SK-N-SH treated with all-trans-retinoic acid at 6 μM for 48 hours (cell line): ENCODE measurements at regions not wholly inside any gene's neighbourhood (a gene's known extent, or its start where the extent isn't known, plus 50 kb on each side); places are given as distances from the start of the nearest gene placed in this dataset.

Experiments used
- ESRRG ChIP-seq: fragments of 250-450 bp; sonication (Bioruptor Pico); IDR thresholded peaks from 2 replicates; pipeline ENCODE4 v1.6.1; 2021; ENCODE audit warnings: mild to moderate bottlenecking
- OSR1 ChIP-seq: fragments of 250-450 bp; sonication (Bioruptor Pico); IDR thresholded peaks from 2 replicates; pipeline ENCODE4 v1.8.0; 2022; ENCODE audit warnings: moderate library complexity, mild to moderate bottlenecking, inconsistent platforms
- RARB ChIP-seq: fragments of 250-450 bp; sonication (Bioruptor Pico); IDR thresholded peaks from 2 replicates; pipeline ENCODE4 v1.8.0; 2021; ENCODE audit warnings: mild to moderate bottlenecking, moderate library complexity
- ZC3H10 ChIP-seq: fragments of 250-450 bp; sonication (Bioruptor Pico); IDR thresholded peaks from 2 replicates; pipeline ENCODE4 v1.5.1; 2021; ENCODE audit warnings: mild to moderate bottlenecking, moderate library complexity
- ZFP3 ChIP-seq: fragments of 250-450 bp; sonication (Bioruptor Pico); IDR thresholded peaks from 2 replicates; pipeline ENCODE4 v1.5.0; 2020; ENCODE audit warnings: mild to moderate bottlenecking, moderate library complexity
- ZFP30 ChIP-seq: fragments of 450-650 bp; formaldehyde crosslinking; IDR thresholded peaks from 2 replicates; pipeline ENCODE4 v1.5.0; 2022; ENCODE audit warnings: mild to moderate bottlenecking, moderate library complexity
- ZNF70 ChIP-seq: fragments of 450-650 bp; formaldehyde crosslinking; IDR thresholded peaks from 2 replicates; pipeline ENCODE4 v1.5.0; 2020; ENCODE audit warnings: mild to moderate bottlenecking, moderate library complexity
- ZNF8 ChIP-seq: fragments of 450-650 bp; formaldehyde crosslinking; IDR thresholded peaks from 2 replicates; pipeline ENCODE4 v1.5.0; 2020; ENCODE audit warnings: mild to moderate bottlenecking, moderate library complexity
- TF ChIP-seq, protein P1 (sequence below): fragments of 250-450 bp; sonication (Bioruptor Pico); IDR thresholded peaks from 2 replicates; pipeline ENCODE4 v1.5.1; 2021; ENCODE audit warnings: mild to moderate bottlenecking, moderate library complexity
- TF ChIP-seq, protein P2 (sequence below): fragments of 250-450 bp; sonication (Bioruptor Pico); IDR thresholded peaks from 2 replicates; pipeline ENCODE4 v1.5.1; 2020; ENCODE audit warnings: low read depth, mild to moderate bottlenecking, moderate library complexity
- TF ChIP-seq, protein P3 (sequence below): fragments of 250-450 bp; sonication (Bioruptor Pico); IDR thresholded peaks from 2 replicates; pipeline ENCODE4 v1.8.0; 2020; ENCODE audit warnings: mild to moderate bottlenecking, moderate library complexity, borderline replicate concordance

DNA sequence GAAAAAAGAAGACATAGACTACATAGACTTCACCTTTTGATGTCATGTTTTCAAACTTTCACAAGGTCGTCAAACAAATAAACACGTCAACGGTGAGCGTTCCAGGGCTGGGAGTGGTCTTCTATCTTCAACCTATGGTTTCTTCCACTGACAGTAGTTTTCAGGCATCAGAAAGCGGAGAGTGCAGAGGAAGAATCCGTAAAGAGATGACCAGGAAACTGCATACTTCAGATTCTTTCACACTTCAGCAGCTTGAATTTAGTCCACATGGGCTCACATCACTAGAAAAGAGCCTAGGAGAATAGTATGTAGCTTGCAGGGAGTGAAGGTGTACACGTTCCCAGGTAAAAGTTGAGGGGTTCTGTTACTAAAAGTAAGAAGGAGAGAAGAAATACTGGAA is 58.5 kb downstream of the NPY1R start:
- TF ChIP-seq ZNF8 (CRISPR knock-in tag) (no peak), ZC3H10 (CRISPR knock-in tag) (no peak), ZFP3 (no peak), RARB (CRISPR knock-in tag) (no peak), ESRRG (no peak), OSR1 (CRISPR knock-in tag) (no peak), ZFP30 (no peak), ZNF70 (no peak)
- TF ChIP-seq, protein P1, sequence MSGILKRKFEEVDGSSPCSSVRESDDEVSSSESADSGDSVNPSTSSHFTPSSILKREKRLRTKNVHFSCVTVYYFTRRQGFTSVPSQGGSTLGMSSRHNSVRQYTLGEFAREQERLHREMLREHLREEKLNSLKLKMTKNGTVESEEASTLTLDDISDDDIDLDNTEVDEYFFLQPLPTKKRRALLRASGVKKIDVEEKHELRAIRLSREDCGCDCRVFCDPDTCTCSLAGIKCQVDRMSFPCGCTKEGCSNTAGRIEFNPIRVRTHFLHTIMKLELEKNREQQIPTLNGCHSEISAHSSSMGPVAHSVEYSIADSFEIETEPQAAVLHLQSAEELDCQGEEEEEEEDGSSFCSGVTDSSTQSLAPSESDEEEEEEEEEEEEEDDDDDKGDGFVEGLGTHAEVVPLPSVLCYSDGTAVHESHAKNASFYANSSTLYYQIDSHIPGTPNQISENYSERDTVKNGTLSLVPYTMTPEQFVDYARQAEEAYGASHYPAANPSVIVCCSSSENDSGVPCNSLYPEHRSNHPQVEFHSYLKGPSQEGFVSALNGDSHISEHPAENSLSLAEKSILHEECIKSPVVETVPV (CRISPR knock-in tag) = no peak
- TF ChIP-seq, protein P2, sequence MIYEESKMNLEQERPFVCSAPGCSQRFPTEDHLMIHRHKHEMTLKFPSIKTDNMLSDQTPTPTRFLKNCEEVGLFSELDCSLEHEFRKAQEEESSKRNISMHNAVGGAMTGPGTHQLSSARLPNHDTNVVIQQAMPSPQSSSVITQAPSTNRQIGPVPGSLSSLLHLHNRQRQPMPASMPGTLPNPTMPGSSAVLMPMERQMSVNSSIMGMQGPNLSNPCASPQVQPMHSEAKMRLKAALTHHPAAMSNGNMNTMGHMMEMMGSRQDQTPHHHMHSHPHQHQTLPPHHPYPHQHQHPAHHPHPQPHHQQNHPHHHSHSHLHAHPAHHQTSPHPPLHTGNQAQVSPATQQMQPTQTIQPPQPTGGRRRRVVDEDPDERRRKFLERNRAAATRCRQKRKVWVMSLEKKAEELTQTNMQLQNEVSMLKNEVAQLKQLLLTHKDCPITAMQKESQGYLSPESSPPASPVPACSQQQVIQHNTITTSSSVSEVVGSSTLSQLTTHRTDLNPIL (CRISPR knock-in tag) = no peak
- TF ChIP-seq, protein P3, sequence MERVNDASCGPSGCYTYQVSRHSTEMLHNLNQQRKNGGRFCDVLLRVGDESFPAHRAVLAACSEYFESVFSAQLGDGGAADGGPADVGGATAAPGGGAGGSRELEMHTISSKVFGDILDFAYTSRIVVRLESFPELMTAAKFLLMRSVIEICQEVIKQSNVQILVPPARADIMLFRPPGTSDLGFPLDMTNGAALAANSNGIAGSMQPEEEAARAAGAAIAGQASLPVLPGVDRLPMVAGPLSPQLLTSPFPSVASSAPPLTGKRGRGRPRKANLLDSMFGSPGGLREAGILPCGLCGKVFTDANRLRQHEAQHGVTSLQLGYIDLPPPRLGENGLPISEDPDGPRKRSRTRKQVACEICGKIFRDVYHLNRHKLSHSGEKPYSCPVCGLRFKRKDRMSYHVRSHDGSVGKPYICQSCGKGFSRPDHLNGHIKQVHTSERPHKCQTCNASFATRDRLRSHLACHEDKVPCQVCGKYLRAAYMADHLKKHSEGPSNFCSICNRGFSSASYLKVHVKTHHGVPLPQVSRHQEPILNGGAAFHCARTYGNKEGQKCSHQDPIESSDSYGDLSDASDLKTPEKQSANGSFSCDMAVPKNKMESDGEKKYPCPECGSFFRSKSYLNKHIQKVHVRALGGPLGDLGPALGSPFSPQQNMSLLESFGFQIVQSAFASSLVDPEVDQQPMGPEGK = no peak
